Stimulated activated naive CD8-positive, alpha-beta T cell treated with anti-CD3 and anti-CD28 coated beads, Interleukin-15, Interleukin-2, amounts not matched to agents 100 ng/mL and 50 ng/mL, for 24 hours (primary cell): ENCODE measurements at regions not wholly inside any gene's neighbourhood (a gene's known extent, or its start where the extent isn't known, plus 50 kb on each side); places are given as distances from the start of the nearest gene placed in this dataset.

Experiments used
- H3K27ac Mint-ChIP-seq: one replicate; pipeline ENCODE4 v1.8.0; 2021; ENCODE audit warnings: mild to moderate bottlenecking, mixed read lengths
- H3K27me3 Mint-ChIP-seq: one replicate; pipeline ENCODE4 v1.8.0; 2021; ENCODE audit warnings: mixed read lengths
- H3K36me3 Mint-ChIP-seq: one replicate; pipeline ENCODE4 v1.8.0; 2021; ENCODE audit warnings: low read depth, mixed read lengths
- H3K4me1 Mint-ChIP-seq: one replicate; pipeline ENCODE4 v1.8.0; 2021; ENCODE audit warnings: low read depth, mixed read lengths
- H3K4me3 Mint-ChIP-seq: one replicate; pipeline ENCODE4 v1.8.0; 2021; ENCODE audit warnings: mild to moderate bottlenecking, mixed read lengths
- H3K9me3 Mint-ChIP-seq: one replicate; pipeline ENCODE4 v1.8.0; 2021; ENCODE audit warnings: mixed read lengths

DNA sequence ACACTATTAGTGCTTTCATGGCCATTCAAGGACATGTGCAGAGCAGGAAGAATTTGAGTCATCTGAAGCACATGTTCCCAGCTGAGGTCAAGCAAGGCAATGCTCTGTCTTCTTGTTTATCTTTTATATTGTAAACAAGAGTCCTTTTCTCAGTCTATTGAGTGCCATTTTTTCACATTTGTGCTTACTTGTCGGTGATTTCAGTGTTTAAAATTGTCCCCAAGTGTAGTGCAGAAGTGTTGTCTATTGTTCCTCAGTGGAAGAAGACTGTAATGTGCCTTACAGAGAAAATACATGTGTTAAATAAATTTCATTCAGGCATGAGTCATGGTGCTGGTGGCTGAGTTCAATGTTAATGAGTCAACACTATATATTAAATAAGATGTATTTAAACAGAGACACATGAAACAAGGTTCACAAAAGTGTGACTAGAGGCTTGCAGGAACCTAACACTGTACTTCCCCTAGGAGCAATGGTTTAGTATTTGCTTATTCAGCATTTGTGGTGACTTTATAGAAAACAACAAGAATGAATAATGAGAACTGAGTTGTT is 391.1 kb downstream of the LRIG3 start:
- peaks cover 4% of the 10 kb centered on the region for H3K27me3 Mint-ChIP-seq
- no peak overlapping the region for H3K4me3 Mint-ChIP-seq
- H3K27ac Mint-ChIP-seq: no peak overlapping the region
- no peaks in the 10 kb centered on the region for H3K36me3 Mint-ChIP-seq
- H3K4me1 Mint-ChIP-seq: no peaks in the 10 kb centered on the region
- no peaks in the 10 kb centered on the region for H3K9me3 Mint-ChIP-seq

DNA sequence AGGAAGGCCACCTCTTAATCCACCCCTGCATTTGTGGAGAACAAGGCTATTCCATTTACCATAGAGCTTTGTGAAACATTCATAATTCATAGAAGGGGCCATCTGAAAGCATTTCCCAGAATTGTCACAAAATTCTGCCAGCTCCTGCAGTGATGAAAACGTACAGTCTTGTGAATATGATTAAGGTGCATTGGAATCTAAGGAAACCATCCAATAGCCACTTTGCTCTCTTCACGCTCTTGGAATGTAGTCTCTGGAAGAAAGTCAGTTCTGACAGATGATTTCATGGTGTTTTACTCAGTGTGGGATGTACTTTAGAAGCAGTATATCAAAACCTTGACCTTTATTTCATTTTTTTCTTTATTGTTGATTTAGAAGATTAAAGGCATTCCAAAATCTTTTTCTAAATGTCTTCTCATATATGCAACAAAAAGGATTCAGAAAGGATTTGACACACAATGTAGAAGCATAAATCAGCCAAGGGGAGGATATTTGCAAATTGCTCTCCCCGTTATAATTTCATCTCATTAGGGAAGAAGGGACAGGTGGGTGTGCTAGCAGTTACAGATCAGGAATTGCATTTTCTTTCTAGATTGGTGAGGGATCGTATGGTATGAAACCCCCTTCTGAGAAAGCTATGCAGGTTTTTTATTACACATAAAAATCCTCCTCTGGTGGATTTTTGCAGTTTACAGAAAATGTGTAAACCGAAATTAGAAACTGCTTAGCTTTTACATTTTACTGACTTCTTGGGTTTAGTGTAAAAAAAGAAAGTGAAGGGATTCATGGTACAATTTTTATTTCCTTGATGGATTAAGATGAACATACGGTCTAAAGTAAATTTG is 390.2 kb downstream of the LRIG3 start:
- Mint-ChIP-seq H3K27ac (no peak overlapping the region), H3K9me3 (no peaks in the 10 kb centered on the region), H3K4me1 (no peaks in the 10 kb centered on the region), H3K4me3 (no peak overlapping the region), H3K27me3 (peaks cover 4% of the 10 kb centered on the region), H3K36me3 (no peaks in the 10 kb centered on the region)

DNA sequence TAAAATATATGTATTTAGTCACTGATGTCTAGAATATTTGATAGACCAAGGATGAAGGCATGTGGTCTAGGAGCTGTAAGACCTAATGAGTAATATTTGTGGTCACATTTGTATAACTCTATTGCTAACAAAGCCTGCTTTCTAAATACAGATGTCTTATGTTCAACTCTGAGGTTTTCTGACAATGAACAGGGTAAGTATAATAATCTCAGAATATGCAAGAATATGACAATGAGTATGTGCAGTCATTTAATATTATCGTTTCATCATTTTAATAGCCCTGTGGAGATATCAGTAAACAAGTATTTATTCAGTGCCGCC is 389.6 kb downstream of the LRIG3 start:
- Mint-ChIP-seq H3K27ac (no peak overlapping the region), H3K9me3 (no peaks in the 10 kb centered on the region), H3K4me1 (no peaks in the 10 kb centered on the region)

DNA sequence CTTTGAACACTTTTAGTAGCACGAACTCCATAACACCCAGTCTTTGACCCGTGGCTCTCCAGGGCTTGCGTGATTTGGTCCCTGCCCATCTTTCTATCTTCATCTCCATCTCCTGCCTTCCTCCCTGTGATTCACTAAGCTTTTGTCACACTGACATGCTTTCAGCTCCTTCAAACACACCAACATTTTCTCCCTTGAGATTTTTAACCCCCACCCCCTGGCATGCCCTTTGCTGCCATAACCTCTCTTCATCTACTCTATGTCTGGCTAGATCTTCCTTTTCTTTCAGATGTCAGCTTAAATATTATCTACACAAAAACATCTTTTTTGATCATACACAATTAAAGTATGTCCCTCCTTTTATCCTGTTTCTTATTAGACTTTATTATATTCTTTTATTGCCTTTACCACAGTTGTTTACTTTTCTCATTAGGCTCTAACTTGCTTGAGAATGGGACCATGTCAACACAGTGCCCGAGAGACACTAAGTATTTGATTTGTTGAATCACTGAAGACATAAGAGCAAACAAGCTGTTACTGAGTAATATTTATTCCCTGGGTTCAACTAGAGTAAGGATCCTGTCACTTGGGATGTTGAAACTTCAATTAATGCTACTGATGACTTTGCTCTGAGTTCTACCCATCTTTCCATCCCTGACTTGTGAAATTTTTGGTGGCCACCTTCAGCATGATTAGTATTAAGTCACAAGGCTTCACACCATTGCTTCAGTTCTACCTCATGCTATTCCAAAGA is 387.3 kb downstream of the LRIG3 start:
- Mint-ChIP-seq H3K4me3 (no peak overlapping the region), H3K4me1 (no peaks in the 10 kb centered on the region), H3K9me3 (no peaks in the 10 kb centered on the region), H3K27me3 (peaks cover 4% of the 10 kb centered on the region), H3K27ac (no peak overlapping the region), H3K36me3 (no peaks in the 10 kb centered on the region)

More for the DNA sequence above, 389.6 kb downstream of the LRIG3 start:
- no peaks in the 10 kb centered on the region for H3K36me3 Mint-ChIP-seq
- H3K27me3 Mint-ChIP-seq: peaks cover 4% of the 10 kb centered on the region
- H3K4me3 Mint-ChIP-seq: no peak overlapping the region

DNA sequence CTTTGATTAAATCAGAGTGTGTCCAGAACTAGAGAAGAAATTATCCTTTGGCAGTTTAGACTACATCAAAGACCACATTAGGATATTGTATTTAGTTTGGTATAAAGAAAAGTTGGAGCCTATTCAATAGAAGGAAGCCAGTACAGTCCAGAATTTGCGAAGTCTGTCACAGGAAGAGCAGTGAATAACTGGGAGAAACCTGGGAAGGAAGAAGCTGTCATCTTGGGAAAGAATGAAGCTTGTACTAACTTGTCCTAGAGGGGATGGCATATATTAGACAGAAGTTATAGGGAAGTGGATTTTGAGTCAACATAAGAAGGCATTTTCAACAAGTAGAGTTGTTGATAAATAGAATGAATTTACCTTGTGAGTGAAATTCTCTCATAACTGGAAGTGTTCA is 386.7 kb downstream of the LRIG3 start:
- Mint-ChIP-seq H3K36me3 (no peaks in the 10 kb centered on the region), H3K27me3 (peaks cover 4% of the 10 kb centered on the region), H3K4me3 (no peak overlapping the region), H3K4me1 (no peaks in the 10 kb centered on the region), H3K27ac (no peak overlapping the region), H3K9me3 (no peaks in the 10 kb centered on the region)

DNA sequence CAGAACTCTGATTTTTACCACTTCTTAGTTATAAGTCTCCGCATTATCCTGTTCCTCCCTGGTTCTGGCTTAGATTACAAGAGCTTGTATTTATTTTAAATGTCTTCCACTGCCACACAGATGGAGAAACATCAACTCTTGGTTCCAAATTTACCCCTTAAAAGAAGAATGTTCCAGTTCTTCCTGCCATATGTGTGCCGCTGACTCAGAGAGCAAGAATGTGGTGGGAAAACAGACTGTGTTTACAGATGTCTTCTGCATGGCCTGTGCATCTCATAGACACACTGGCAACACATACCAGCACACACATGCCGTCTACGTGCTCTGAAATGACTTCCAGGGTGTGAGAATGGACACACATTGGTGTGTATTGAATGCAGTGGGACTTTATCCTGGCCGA is 383.0 kb downstream of the LRIG3 start:
- Mint-ChIP-seq H3K27ac (no peak overlapping the region), H3K27me3 (peaks cover 4% of the 10 kb centered on the region)

DNA sequence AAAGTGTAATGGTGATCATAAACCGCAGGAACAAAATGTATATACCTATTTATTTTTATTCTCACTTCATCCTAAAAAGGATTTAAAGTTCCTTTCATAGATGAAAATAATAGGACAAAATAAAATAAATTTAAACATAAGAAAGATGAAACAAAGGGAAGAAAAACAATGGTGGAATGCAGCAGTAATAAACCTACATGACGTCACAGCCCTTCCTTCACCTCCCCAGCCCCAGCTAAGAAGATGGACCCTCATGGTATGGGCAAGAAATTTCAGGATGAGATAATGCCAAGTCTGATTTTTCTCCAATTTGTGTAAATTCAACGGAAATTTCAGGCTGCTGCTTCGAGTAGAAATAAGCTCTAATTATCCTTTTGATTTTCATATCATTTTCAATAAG is 381.0 kb downstream of the LRIG3 start:
- Mint-ChIP-seq H3K27me3 (no peaks in the 10 kb centered on the region), H3K4me1 (no peaks in the 10 kb centered on the region), H3K9me3 (no peaks in the 10 kb centered on the region), H3K4me3 (no peak overlapping the region), H3K27ac (no peak overlapping the region), H3K36me3 (no peaks in the 10 kb centered on the region)

More for the DNA sequence above, 383.0 kb downstream of the LRIG3 start:
- Mint-ChIP-seq H3K4me1 (no peaks in the 10 kb centered on the region), H3K4me3 (no peak overlapping the region), H3K36me3 (no peaks in the 10 kb centered on the region), H3K9me3 (no peaks in the 10 kb centered on the region)

DNA sequence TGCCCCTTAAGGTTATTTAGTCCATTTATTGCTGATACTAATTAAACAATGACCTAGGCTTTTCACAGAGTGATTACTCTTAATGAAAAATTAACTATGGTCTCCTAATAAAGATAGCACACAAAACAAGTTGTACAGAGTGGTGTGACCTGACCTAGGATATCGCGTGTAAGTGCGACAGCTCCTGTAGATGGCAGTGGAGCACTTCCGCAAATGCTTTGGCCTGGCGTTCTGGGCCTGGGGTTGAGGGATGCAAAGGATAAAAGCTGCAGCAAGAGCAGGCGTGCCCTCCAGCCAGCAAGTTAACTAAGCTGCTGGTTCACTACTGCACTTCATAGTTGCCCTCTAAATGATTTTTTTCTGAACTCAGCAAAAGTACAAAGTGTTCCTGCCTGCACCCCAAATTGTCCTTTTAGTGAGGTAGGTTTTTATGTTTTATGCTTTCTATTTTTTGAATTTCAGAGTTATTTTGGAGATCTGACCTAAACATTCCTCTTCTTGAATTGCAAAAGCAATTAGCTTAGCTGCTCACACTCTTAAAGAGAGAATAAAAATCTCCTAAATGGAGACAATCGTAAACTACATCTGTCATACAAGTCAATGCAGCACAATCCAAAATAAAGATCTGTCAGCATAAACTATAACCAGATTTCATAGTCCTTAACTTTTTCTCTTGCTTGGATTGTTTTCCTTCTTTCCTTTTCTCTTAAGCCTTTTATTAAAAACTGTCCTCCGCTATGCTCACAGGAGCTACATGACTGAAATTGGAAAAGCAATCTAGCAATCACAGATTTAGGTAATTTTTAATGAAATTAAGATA is 379.6 kb downstream of the LRIG3 start:
- Mint-ChIP-seq H3K36me3 (no peaks in the 10 kb centered on the region), H3K4me1 (no peaks in the 10 kb centered on the region), H3K27me3 (no peaks in the 10 kb centered on the region), H3K4me3 (no peak overlapping the region), H3K9me3 (no peaks in the 10 kb centered on the region), H3K27ac (no peak overlapping the region)

DNA sequence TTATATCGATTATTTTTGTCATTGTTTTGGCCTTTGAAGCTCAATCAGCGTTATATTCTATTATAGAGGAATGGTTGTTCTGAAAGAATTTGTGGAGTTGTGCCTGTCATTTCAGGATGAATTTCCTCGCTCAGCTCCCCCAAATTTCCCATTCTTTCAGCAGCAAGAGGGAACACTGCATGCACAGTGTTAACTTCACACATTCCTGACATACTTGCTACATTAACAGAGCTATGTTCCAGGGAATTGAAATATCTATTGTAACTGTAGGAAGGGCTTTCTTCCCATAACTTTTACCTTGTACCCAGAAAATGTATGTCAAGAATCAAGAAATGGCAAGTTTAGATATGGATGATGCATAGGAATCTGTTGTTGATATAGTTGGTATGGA is 379.0 kb downstream of the LRIG3 start:
- no peaks in the 10 kb centered on the region for H3K9me3 Mint-ChIP-seq
- no peaks in the 10 kb centered on the region for H3K4me1 Mint-ChIP-seq

DNA sequence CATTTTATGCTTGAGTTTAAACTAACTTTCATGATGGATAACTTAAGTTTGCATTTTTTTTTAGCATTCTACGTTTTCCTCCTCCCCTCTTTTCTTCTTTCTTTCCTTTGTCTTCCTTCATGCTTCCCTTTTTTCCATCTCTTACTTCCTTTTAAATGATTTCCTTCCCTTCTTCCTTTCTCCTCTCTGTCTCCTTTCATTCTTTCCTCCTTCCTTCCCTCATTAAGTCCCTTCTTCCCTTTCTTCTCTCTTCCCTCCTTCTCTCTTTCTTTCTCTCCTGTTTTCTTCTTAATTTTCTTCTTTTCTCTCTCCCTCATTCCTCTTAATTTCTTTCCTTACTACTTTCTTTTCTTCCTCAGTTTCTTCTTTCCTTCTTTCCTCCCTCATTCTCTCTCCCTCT is 376.0 kb downstream of the LRIG3 start:
- Mint-ChIP-seq H3K9me3 (no peaks in the 10 kb centered on the region), H3K36me3 (no peaks in the 10 kb centered on the region), H3K4me3 (no peak overlapping the region), H3K27me3 (no peaks in the 10 kb centered on the region), H3K27ac (no peak overlapping the region), H3K4me1 (no peaks in the 10 kb centered on the region)

More for the DNA sequence above, 379.0 kb downstream of the LRIG3 start:
- no peaks in the 10 kb centered on the region for H3K36me3 Mint-ChIP-seq
- H3K4me3 Mint-ChIP-seq: no peak overlapping the region
- H3K27me3 Mint-ChIP-seq: no peaks in the 10 kb centered on the region
- no peak overlapping the region for H3K27ac Mint-ChIP-seq

DNA sequence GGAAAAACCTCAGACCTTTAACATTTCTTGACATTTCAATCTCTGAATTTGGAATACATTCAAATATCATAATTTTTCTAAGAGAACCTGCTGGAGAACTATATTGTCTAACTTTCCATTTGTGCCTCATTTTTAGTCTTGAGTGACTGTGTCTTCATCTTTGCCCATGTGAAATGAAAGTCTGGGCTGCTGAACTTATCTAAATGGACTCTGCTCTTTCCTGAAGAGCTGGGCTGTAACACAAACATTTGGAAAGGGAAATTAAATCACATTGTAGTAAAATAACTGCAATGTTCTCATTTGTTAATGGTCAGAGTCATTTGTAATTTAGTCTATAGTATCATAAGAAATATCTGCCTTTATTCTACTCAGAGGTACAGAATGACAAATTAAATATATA is 373.1 kb downstream of the LRIG3 start:
- Mint-ChIP-seq H3K4me3 (no peak overlapping the region), H3K27ac (no peak overlapping the region), H3K4me1 (no peaks in the 10 kb centered on the region), H3K9me3 (no peaks in the 10 kb centered on the region), H3K27me3 (no peaks in the 10 kb centered on the region), H3K36me3 (no peaks in the 10 kb centered on the region)

DNA sequence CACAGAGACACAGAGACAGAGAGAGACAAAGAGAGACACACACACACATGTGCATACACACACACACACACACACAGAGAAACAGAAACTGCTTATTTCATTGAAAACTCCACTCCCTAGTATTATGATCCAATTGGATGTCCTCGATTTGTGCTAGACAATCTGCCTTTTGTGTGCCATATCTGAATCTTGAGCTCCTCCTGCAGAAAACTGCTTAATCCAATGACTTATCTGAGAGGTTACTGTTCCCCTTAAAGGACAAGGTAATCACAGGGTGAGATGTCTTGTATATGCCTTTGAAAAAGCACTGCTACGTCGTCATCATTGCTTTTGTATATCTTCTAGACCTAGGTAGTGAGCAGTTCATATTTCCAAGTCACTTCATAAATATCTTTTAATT is 371.5 kb downstream of the LRIG3 start:
- Mint-ChIP-seq H3K36me3 (no peaks in the 10 kb centered on the region), H3K27me3 (no peaks in the 10 kb centered on the region), H3K9me3 (no peaks in the 10 kb centered on the region), H3K4me3 (no peak overlapping the region), H3K27ac (no peak overlapping the region), H3K4me1 (no peaks in the 10 kb centered on the region)

DNA sequence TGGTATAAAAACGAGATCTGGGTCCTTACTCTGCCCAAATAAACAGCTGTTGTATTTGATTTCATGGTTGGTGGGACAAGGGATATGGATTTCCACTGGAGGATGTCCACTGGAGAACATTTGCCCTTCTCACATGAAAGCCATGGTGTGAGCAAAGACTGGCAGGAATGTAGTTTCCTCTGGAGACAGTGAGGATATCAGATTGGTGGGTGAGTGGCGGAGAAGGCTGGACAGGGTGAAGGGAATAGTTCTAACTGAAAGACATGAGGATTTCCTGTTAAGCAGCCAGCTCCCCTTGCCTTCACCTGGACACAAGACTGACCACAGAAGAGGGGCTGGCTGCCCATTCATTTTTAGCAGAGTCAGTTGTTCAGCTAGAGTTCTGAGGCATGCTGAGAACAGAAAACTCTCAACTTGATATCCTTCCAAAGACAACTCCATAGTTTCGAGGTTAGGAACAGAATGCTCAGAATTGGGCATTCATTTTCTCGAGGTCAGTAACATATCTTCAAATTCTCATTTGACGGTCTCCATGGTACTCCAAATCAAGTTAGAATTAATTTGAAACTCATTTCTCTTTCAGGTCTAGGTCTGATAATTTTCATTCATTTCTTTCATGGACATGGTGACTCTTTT is 365.7 kb downstream of the LRIG3 start:
- Mint-ChIP-seq H3K4me1 (no peaks in the 10 kb centered on the region), H3K27me3 (no peaks in the 10 kb centered on the region), H3K4me3 (no peak overlapping the region), H3K9me3 (no peaks in the 10 kb centered on the region), H3K27ac (no peak overlapping the region), H3K36me3 (no peaks in the 10 kb centered on the region)

DNA sequence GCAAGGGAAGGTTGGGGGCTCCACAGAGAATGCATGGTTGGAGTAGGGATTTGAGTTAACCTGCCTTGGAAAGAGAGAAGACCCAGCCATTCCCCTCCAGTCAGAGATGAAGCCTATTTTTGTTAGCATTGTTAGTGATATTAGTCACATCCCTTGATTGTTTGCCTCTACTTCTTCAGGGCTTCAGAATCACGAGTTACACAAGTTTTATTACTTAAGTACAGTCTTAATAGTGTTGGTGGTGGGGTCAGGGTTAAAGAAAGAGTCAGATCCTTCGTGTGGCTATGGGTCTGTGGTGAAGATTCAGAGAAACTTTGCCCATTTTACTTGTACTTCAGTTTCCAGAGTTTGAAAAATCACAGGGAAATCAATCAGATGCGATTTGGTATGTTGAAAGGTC is 363.1 kb downstream of the LRIG3 start:
- Mint-ChIP-seq H3K36me3 (no peaks in the 10 kb centered on the region), H3K27me3 (no peaks in the 10 kb centered on the region), H3K4me1 (no peaks in the 10 kb centered on the region), H3K9me3 (no peaks in the 10 kb centered on the region), H3K27ac (no peak overlapping the region), H3K4me3 (no peak overlapping the region)
